A172 (cell line): ENCODE measurements at regions not wholly inside any gene's neighbourhood (a gene's known extent, or its start where the extent isn't known, plus 50 kb on each side); places are given as distances from the start of the nearest gene placed in this dataset.

Experiments
- DNase-seq: peaks from one replicate; pipeline ENCODE4 v3.0.0-alpha.2; 2015; ENCODE audit warnings: low spot score

- DNase-seq, result no peak
Measured at GRCh38 chr9:107648153-107648715, 158.7 kb upstream of the KLF4 start.

GRCh38 chr9:107647611-107648010, 158.0 kb upstream of the KLF4 start:
- no peak for DNase-seq

- no peak for DNase-seq
Measured at GRCh38 chr9:107647141-107647540, 157.6 kb upstream of the KLF4 start.

- no peak for DNase-seq
Measured at GRCh38 chr9:107645464-107645833, 155.9 kb upstream of the KLF4 start.

- no peak for DNase-seq
Measured at GRCh38 chr9:107644733-107645463, 155.3 kb upstream of the KLF4 start.

- DNase-seq, result no peak
Measured at GRCh38 chr9:107639426-107639825, 149.9 kb upstream of the KLF4 start.

- peak; percentile 55 for DNase-seq
Measured at GRCh38 chr9:107638521-107639310, 149.1 kb upstream of the KLF4 start.

GRCh38 chr9:107637421-107638420, 148.2 kb upstream of the KLF4 start:
- DNase-seq, result peak; percentile 92

GRCh38 chr9:107636571-107637381, 147.2 kb upstream of the KLF4 start:
- no peak for DNase-seq

- no peak for DNase-seq
Measured at GRCh38 chr9:107635803-107636174, 146.2 kb upstream of the KLF4 start.

GRCh38 chr9:107635101-107635802, 145.7 kb upstream of the KLF4 start:
- no peak for DNase-seq

- DNase-seq, result no peak
Measured at GRCh38 chr9:107633406-107633805, 143.8 kb upstream of the KLF4 start.

- no peak for DNase-seq
Measured at GRCh38 chr9:107632661-107633060, 143.1 kb upstream of the KLF4 start.

- DNase-seq, result no peak
Measured at GRCh38 chr9:107632216-107632615, 142.6 kb upstream of the KLF4 start.

- no peak for DNase-seq
Measured at GRCh38 chr9:107631788-107632187, 142.2 kb upstream of the KLF4 start.

- DNase-seq, result no peak
Measured at GRCh38 chr9:107630156-107630555, 140.6 kb upstream of the KLF4 start.

GRCh38 chr9:107628444-107628843, 138.9 kb upstream of the KLF4 start:
- no peak for DNase-seq

GRCh38 chr9:107627781-107628180, 138.2 kb upstream of the KLF4 start:
- no peak for DNase-seq

- DNase-seq, result no peak
Measured at GRCh38 chr9:107626118-107626517, 136.5 kb upstream of the KLF4 start.

GRCh38 chr9:107625383-107625984, 135.9 kb upstream of the KLF4 start:
- no peak for DNase-seq
